Adipocyte (in vitro differentiated cells): ENCODE measurements at regions not wholly inside any gene's neighbourhood (a gene's known extent, or its start where the extent isn't known, plus 50 kb on each side); places are given as distances from the start of the nearest gene placed in this dataset.
"Not testable (repeated sequence)": the region's sequence is repeated elsewhere in the genome, so short reads cannot be mapped to it uniquely, and the experiment has no call there.

ENCODE experiments used
- DNase-seq: peaks from one replicate; pipeline ENCODE4 v3.0.0-alpha.2; 2015; ENCODE audit warnings: low read depth
- H3K27me3 ChIP-seq: replicated peaks from 2 replicates; pipeline ENCODE4 v1.7.0; 2013; ENCODE audit warnings: mild to moderate bottlenecking, low read length, moderate library complexity; ENCODE audit not compliant: control insufficient read depth, insufficient read depth
- H3K36me3 ChIP-seq: 2 replicates; pipeline ENCODE4 v1.7.0; 2013; ENCODE audit warnings: low read length, mild to moderate bottlenecking, moderate library complexity; ENCODE audit not compliant: control insufficient read depth, insufficient read depth, severe bottlenecking
- H3K4me1 ChIP-seq: 2 replicates; pipeline ENCODE4 v1.7.0; 2013; ENCODE audit warnings: mild to moderate bottlenecking, low read length, moderate library complexity; ENCODE audit not compliant: control insufficient read depth, insufficient read depth
- H3K4me3 ChIP-seq: 2 replicates; pipeline ENCODE4 v1.7.0; 2013; ENCODE audit warnings: mild to moderate bottlenecking, low read length, moderate library complexity
- H3K9ac ChIP-seq: 2 replicates; pipeline ENCODE4 v1.7.0; 2013; ENCODE audit warnings: mild to moderate bottlenecking, low read length, moderate library complexity
- H3K9me3 ChIP-seq: 2 replicates; pipeline ENCODE4 v1.7.0; 2013; ENCODE audit warnings: mild to moderate bottlenecking, low read length, moderate library complexity; ENCODE audit not compliant: control insufficient read depth

- H3K4me1 ChIP-seq, result peaks cover 10% of the 10 kb centered on the region
- no peaks in the 10 kb centered on the region for H3K9me3 ChIP-seq
- no peak overlapping the region for H3K4me3 ChIP-seq
- DNase-seq, result no peak
- no peaks in the 10 kb centered on the region for H3K36me3 ChIP-seq
- peaks cover 3% of the 10 kb centered on the region for H3K27me3 ChIP-seq
- no peak overlapping the region for H3K9ac ChIP-seq
These were observed 107.5 kb upstream of the DYRK2 start for GRCh38 chr12:67540920-67541624.

- Histone ChIP-seq H3K9ac (no peak overlapping the region), H3K27me3 (peaks cover 3% of the 10 kb centered on the region), H3K36me3 (no peaks in the 10 kb centered on the region), H3K4me1 (peaks cover 10% of the 10 kb centered on the region), H3K4me3 (no peak overlapping the region), H3K9me3 (no peaks in the 10 kb centered on the region)
- no peak for DNase-seq
These were observed 106.9 kb upstream of the DYRK2 start for GRCh38 chr12:67541625-67541991.

GRCh38 chr12:67543021-67543770, 105.3 kb upstream of the DYRK2 start:
- no peaks in the 10 kb centered on the region for H3K9me3 ChIP-seq
- H3K36me3 ChIP-seq, result no peaks in the 10 kb centered on the region
- peaks cover 3% of the 10 kb centered on the region for H3K27me3 ChIP-seq
- H3K4me1 ChIP-seq, result peaks cover 10% of the 10 kb centered on the region
- no peak overlapping the region for H3K9ac ChIP-seq
- no peak overlapping the region for H3K4me3 ChIP-seq
- DNase-seq, result no peak

GRCh38 chr12:67545298-67545697, 103.2 kb upstream of the DYRK2 start:
- Histone ChIP-seq H3K36me3 (no peaks in the 10 kb centered on the region), H3K9ac (no peak overlapping the region), H3K27me3 (peaks cover 3% of the 10 kb centered on the region), H3K9me3 (no peaks in the 10 kb centered on the region), H3K4me3 (no peak overlapping the region), H3K4me1 (no peaks in the 10 kb centered on the region)
- DNase-seq, result no peak

GRCh38 chr12:67546746-67547145, 101.8 kb upstream of the DYRK2 start:
- no peak for DNase-seq
- Histone ChIP-seq H3K4me1 (no peaks in the 10 kb centered on the region), H3K4me3 (no peak overlapping the region)

GRCh38 chr12:67555075-67555717, 93.3 kb upstream of the DYRK2 start:
- not testable (repeated sequence) for DNase-seq, H3K4me1 ChIP-seq, H3K27me3 ChIP-seq, H3K36me3 ChIP-seq, H3K4me3 ChIP-seq, H3K9ac ChIP-seq, H3K9me3 ChIP-seq

More at GRCh38 chr12:67546746-67547145, 101.8 kb upstream of the DYRK2 start:
- Histone ChIP-seq H3K36me3 (no peaks in the 10 kb centered on the region), H3K9ac (no peak overlapping the region), H3K9me3 (no peaks in the 10 kb centered on the region), H3K27me3 (peaks cover 3% of the 10 kb centered on the region)

GRCh38 chr12:67558775-67559174, 89.8 kb upstream of the DYRK2 start:
- DNase-seq, result no peak
- Histone ChIP-seq H3K4me3 (no peak overlapping the region), H3K9me3 (peaks cover 39% of the 10 kb centered on the region), H3K27me3 (no peaks in the 10 kb centered on the region), H3K4me1 (no peaks in the 10 kb centered on the region), H3K36me3 (no peaks in the 10 kb centered on the region), H3K9ac (no peak overlapping the region)

- Histone ChIP-seq H3K9me3 (peaks cover 39% of the 10 kb centered on the region), H3K9ac (no peak overlapping the region), H3K4me3 (no peak overlapping the region), H3K27me3 (no peaks in the 10 kb centered on the region), H3K36me3 (no peaks in the 10 kb centered on the region), H3K4me1 (no peaks in the 10 kb centered on the region)
- DNase-seq, result no peak
These were observed 88.8 kb upstream of the DYRK2 start for GRCh38 chr12:67559751-67560150.

- no peak for DNase-seq
- Histone ChIP-seq H3K9me3 (peaks cover 49% of the 10 kb centered on the region), H3K4me1 (no peaks in the 10 kb centered on the region), H3K36me3 (no peaks in the 10 kb centered on the region), H3K9ac (no peak overlapping the region), H3K4me3 (no peak overlapping the region), H3K27me3 (no peaks in the 10 kb centered on the region)
These were observed 85.8 kb upstream of the DYRK2 start for GRCh38 chr12:67562513-67563287.

GRCh38 chr12:67568055-67568454, 80.5 kb upstream of the DYRK2 start:
- Histone ChIP-seq H3K36me3 (no peaks in the 10 kb centered on the region), H3K27me3 (no peaks in the 10 kb centered on the region), H3K9ac (no peak overlapping the region), H3K4me3 (no peak overlapping the region), H3K9me3 (peaks cover 16% of the 10 kb centered on the region), H3K4me1 (no peaks in the 10 kb centered on the region)
- DNase-seq, result no peak

- no peak for DNase-seq
- no peaks in the 10 kb centered on the region for H3K27me3 ChIP-seq
- H3K4me3 ChIP-seq, result no peak overlapping the region
- no peaks in the 10 kb centered on the region for H3K4me1 ChIP-seq
- no peak overlapping the region for H3K9ac ChIP-seq
- no peaks in the 10 kb centered on the region for H3K36me3 ChIP-seq
- H3K9me3 ChIP-seq, result no peaks in the 10 kb centered on the region
These were observed 76.1 kb upstream of the DYRK2 start for GRCh38 chr12:67572492-67572891.
